H1 (cell line): ENCODE measurements at regions not wholly inside any gene's neighbourhood (a gene's known extent, or its start where the extent isn't known, plus 50 kb on each side); places are given as distances from the start of the nearest gene placed in this dataset.
"Not testable (repeated sequence)": the region's sequence is repeated elsewhere in the genome, so short reads cannot be mapped to it uniquely, and the experiment has no call there.

Source experiments
- CTCF ChIA-PET: fragments of 300-600 bp; sonication (Branson Sonifier 250); formaldehyde crosslinking; loops from one replicate; lab custom pipeline; 2021; ENCODE audit not compliant: partially characterized antibody; lab: Charles Lee
- POLR2A ChIA-PET: fragments of 300-600 bp; sonication (Branson Sonifier 250); formaldehyde crosslinking; loops from one replicate; lab custom pipeline; 2021; ENCODE audit warnings: inconsistent platforms; ENCODE audit not compliant: partially characterized antibody; lab: Charles Lee
- DNase-seq, 2 experiments: peaks; one replicate each; pipeline versions ENCODE4 v3.0.0 to v3.0.0-alpha.2; 2010 to 2022; ENCODE audit warnings: low spot score in 2 of 2, low read depth in 1 of 2, mixed read lengths in 1 of 2
- FAIRE-seq: peaks from 2 replicates; lab custom pipeline; 2011; peaks lifted over from hg19 to GRCh38; lab: Jason Lieb, UNC
- H2AFZ ChIP-seq: 2 replicates; pipeline ENCODE4 v1.8.1; 2012; ENCODE audit warnings: low read length, inconsistent platforms
- H2AK5ac ChIP-seq: 2 replicates; pipeline ENCODE4 v1.6.1; 2013; ENCODE audit warnings: low read depth, low read length
- H2BK120ac ChIP-seq: replicated peaks from 2 replicates; pipeline ENCODE3; 2013; ENCODE audit warnings: low read depth, low read length, inconsistent platforms
- H2BK12ac ChIP-seq: 2 replicates; pipeline ENCODE4 v1.6.1; 2013; ENCODE audit warnings: low read depth, low read length
- H2BK15ac ChIP-seq: 2 replicates; pipeline ENCODE4 v1.6.1; 2013; ENCODE audit warnings: low read length
- H2BK20ac ChIP-seq: 2 replicates; pipeline ENCODE4 v1.6.1; 2013; ENCODE audit warnings: low read length
- H2BK5ac ChIP-seq: 2 replicates; pipeline ENCODE4 v1.6.1; 2013; ENCODE audit warnings: low read depth, low read length
- H3K14ac ChIP-seq: 2 replicates; pipeline ENCODE4 v1.6.1; 2013; ENCODE audit warnings: inconsistent platforms; ENCODE audit not compliant: insufficient read length
- H3K18ac ChIP-seq: 2 replicates; pipeline ENCODE4 v1.6.1; 2013; ENCODE audit warnings: low read length; ENCODE audit errors: extremely low read depth
- H3K23ac ChIP-seq: 2 replicates; pipeline ENCODE4 v1.6.1; 2013; ENCODE audit warnings: inconsistent platforms; ENCODE audit not compliant: insufficient read length
- H3K23me2 ChIP-seq: 2 replicates; pipeline ENCODE4 v1.6.1; 2013; ENCODE audit warnings: low read depth, low read length
- H3K27ac ChIP-seq: 2 replicates; pipeline ENCODE4 v1.6.1; 2011; ENCODE audit warnings: low read depth, low read length, inconsistent platforms
- H3K27me3 ChIP-seq, 4 experiments: replicated peaks in 1 of 4; 1 replicate in 1 of 4; 2 replicates in 3 of 4; pipeline versions ENCODE4 v1.6.1 to v1.8.1; 2011 to 2013; ENCODE audit warnings: low read length in 3 of 4, mild to moderate bottlenecking in 3 of 4, inconsistent platforms in 2 of 4, mixed read lengths in 2 of 4, moderate library complexity in 1 of 4; ENCODE audit not compliant: control insufficient read depth in 3 of 4, insufficient read depth in 3 of 4; ENCODE audit errors: extremely low read depth in 1 of 4
- H3K36me3 ChIP-seq, 4 experiments: 2 replicates each; pipeline versions ENCODE4 v1.6.1 to v1.8.1; 2011 to 2013; ENCODE audit warnings: mild to moderate bottlenecking in 4 of 4, low read length in 3 of 4, moderate library complexity in 2 of 4, control low read depth in 1 of 4, inconsistent platforms in 1 of 4; ENCODE audit not compliant: insufficient read depth in 4 of 4, control insufficient read depth in 2 of 4
- H3K4ac ChIP-seq: replicated peaks from 2 replicates; pipeline ENCODE3; 2013; ENCODE audit warnings: low read length, low read depth, mixed read lengths, inconsistent platforms; ENCODE audit not compliant: insufficient read length
- H3K4me1 ChIP-seq, 4 experiments: replicated peaks in 1 of 4; 1 replicate in 1 of 4; 2 replicates in 3 of 4; pipeline versions ENCODE4 v1.6.1 to v1.8.1; 2011 to 2013; ENCODE audit warnings: low read length in 3 of 4, inconsistent platforms in 2 of 4, mixed read lengths in 1 of 4; ENCODE audit not compliant: insufficient read depth in 4 of 4, control insufficient read depth in 3 of 4
- H3K4me2 ChIP-seq, 2 experiments: 2 replicates each; pipeline versions ENCODE4 v1.6.1 to v1.8.1; 2011 to 2013; ENCODE audit warnings: low read depth in 2 of 2, low read length in 2 of 2, control low read depth in 1 of 2, inconsistent platforms in 1 of 2, mild to moderate bottlenecking in 1 of 2; ENCODE audit not compliant: insufficient read depth in 1 of 2
- H3K4me3 ChIP-seq, 4 experiments: fragments of 200-600, 300-600 bp in 1 of 4; sonication (generic), shearing (Covaris generic), sonication (Bioruptor Twin) in 1 of 4; 2 replicates each; pipeline versions ENCODE4 v1.5.1 to v1.8.1; 2011 to 2016; ENCODE audit warnings: low read length in 4 of 4, low read depth in 3 of 4, control low read depth in 2 of 4, inconsistent platforms in 2 of 4, mild to moderate bottlenecking in 2 of 4, mixed read lengths in 1 of 4, moderate library complexity in 1 of 4; ENCODE audit not compliant: insufficient read depth in 2 of 4; ENCODE audit errors: extremely low read depth in 1 of 4
- H3K56ac ChIP-seq: replicated peaks from 2 replicates; pipeline ENCODE3; 2013; ENCODE audit warnings: low read depth, mild to moderate bottlenecking, mixed read lengths, low read length, inconsistent platforms; ENCODE audit not compliant: insufficient read length
- H3K79me1 ChIP-seq: 2 replicates; pipeline ENCODE4 v1.6.1; 2013; ENCODE audit warnings: low read depth, low read length, control low read depth
- H3K79me2 ChIP-seq, 2 experiments: 2 replicates each; pipeline versions ENCODE4 v1.6.1 to v1.8.1; 2012 to 2013; ENCODE audit warnings: low read length in 2 of 2, mild to moderate bottlenecking in 2 of 2, inconsistent platforms in 1 of 2; ENCODE audit not compliant: insufficient read depth in 2 of 2, control insufficient read depth in 1 of 2
- H3K9ac ChIP-seq, 4 experiments: replicated peaks in 1 of 4; 1 replicate in 1 of 4; 2 replicates in 3 of 4; pipeline versions ENCODE4 v1.6.1 to v1.8.1; 2011 to 2013; ENCODE audit warnings: low read depth in 3 of 4, low read length in 3 of 4, control low read depth in 2 of 4, mild to moderate bottlenecking in 2 of 4, moderate library complexity in 2 of 4, inconsistent platforms in 1 of 4; ENCODE audit errors: extremely low read depth in 1 of 4
- H3K9me3 ChIP-seq, 2 experiments: 2 replicates each; pipeline versions ENCODE4 v1.6.1 to v1.8.1; 2012 to 2013; ENCODE audit warnings: mild to moderate bottlenecking in 2 of 2, moderate library complexity in 2 of 2, control low read depth in 1 of 2, inconsistent platforms in 1 of 2, low read depth in 1 of 2, low read length in 1 of 2, mixed read lengths in 1 of 2; ENCODE audit not compliant: insufficient read depth in 2 of 2
- H4K20me1 ChIP-seq, 2 experiments: replicated peaks in 1 of 2; 2 replicates each; pipeline versions ENCODE3 to v1.8.1; 2011 to 2013; ENCODE audit warnings: inconsistent platforms in 2 of 2, low read length in 2 of 2, mild to moderate bottlenecking in 1 of 2; ENCODE audit not compliant: insufficient read depth in 2 of 2, control insufficient read depth in 1 of 2
- H4K5ac ChIP-seq: 2 replicates; pipeline ENCODE4 v1.6.1; 2013; ENCODE audit warnings: low read length, low read depth, mixed read lengths, inconsistent platforms; ENCODE audit not compliant: insufficient read length
- H4K8ac ChIP-seq: 2 replicates; pipeline ENCODE4 v1.8.0; 2013; ENCODE audit warnings: mild to moderate bottlenecking, moderate library complexity, low read length, inconsistent platforms; ENCODE audit not compliant: insufficient read depth; ENCODE audit errors: extremely low read depth
- H4K91ac ChIP-seq: replicated peaks from 2 replicates; pipeline ENCODE3; 2013; ENCODE audit warnings: low read length, mixed read lengths, inconsistent platforms; ENCODE audit not compliant: insufficient read length
- WGBS, 2 experiments: shearing (Covaris generic) in 1 of 2; methylation state at CpG; one replicate each; pipeline versions ENCODE4 v1.1.6 to v1.1.7; 2013 to 2015; ENCODE audit warnings: low lambda C conversion rate in 2 of 2, mixed read lengths in 2 of 2, inconsistent platforms in 1 of 2, low coverage in 1 of 2, missing lambda C conversion rate in 1 of 2; ENCODE audit not compliant: insufficient replicate concordance in 2 of 2, insufficient coverage in 1 of 2, insufficient read length in 1 of 2; ENCODE audit errors: extremely low coverage in 1 of 2, missing lambda C conversion rate in 1 of 2; 5-methylcytosine and 5-hydroxymethylcytosine counted together

DNA sequence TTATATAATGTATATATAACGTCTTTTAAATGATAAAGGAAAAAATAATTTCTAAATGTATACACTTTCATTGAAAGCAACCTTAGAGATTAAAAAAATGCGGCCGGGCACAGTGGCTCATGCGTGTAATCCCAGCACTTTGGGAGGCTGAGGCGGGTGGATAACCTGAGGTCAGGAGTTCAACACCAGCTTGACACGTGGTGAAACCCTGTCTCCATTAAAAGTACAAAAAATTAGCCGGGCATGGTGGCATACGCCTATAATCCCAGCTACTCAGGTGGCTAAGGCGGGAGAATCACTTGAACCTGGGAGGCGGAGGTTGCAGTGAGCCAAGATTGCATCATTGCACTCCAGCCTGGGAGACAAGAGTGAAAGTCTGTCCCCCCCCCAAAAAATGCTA lies 303.7 kb upstream of the ZC3H15 start:
- H2BK120ac ChIP-seq, H3K36me3 ChIP-seq, H3K56ac ChIP-seq, H3K79me2 ChIP-seq, H3K9ac ChIP-seq, H3K23ac ChIP-seq, DNase-seq, H3K23me2 ChIP-seq, H2AFZ ChIP-seq, H3K18ac ChIP-seq, H2BK15ac ChIP-seq, H3K4me3 ChIP-seq, H3K4me2 ChIP-seq, H2BK20ac ChIP-seq, H4K8ac ChIP-seq, H3K9me3 ChIP-seq, H3K27me3 ChIP-seq, H2AK5ac ChIP-seq, H2BK5ac ChIP-seq, H3K27ac ChIP-seq, H4K91ac ChIP-seq, FAIRE-seq, CTCF ChIA-PET, H4K5ac ChIP-seq, H3K79me1 ChIP-seq, POLR2A ChIA-PET, H3K14ac ChIP-seq, H3K4me1 ChIP-seq, H2BK12ac ChIP-seq, H4K20me1 ChIP-seq, H3K4ac ChIP-seq: not testable (repeated sequence)
- WGBS, 2 experiments = 88% methylated on average over 10 of the region's 10 CpGs; no CpG with 5 or more reads in 1 of the 2 experiments
